GM19351 (cell line): ENCODE measurements at regions not wholly inside any gene's neighbourhood (a gene's known extent, or its start where the extent isn't known, plus 50 kb on each side); places are given as distances from the start of the nearest gene placed in this dataset.

Experiments
- ATAC-seq: cut with Tn5 transposase; IDR thresholded peaks from one replicate; pipeline ENCODE4 v1.9.1; 2021; ENCODE audit warnings: mild to moderate bottlenecking, moderate library complexity; ENCODE audit not compliant: unreplicated experiment

DNA sequence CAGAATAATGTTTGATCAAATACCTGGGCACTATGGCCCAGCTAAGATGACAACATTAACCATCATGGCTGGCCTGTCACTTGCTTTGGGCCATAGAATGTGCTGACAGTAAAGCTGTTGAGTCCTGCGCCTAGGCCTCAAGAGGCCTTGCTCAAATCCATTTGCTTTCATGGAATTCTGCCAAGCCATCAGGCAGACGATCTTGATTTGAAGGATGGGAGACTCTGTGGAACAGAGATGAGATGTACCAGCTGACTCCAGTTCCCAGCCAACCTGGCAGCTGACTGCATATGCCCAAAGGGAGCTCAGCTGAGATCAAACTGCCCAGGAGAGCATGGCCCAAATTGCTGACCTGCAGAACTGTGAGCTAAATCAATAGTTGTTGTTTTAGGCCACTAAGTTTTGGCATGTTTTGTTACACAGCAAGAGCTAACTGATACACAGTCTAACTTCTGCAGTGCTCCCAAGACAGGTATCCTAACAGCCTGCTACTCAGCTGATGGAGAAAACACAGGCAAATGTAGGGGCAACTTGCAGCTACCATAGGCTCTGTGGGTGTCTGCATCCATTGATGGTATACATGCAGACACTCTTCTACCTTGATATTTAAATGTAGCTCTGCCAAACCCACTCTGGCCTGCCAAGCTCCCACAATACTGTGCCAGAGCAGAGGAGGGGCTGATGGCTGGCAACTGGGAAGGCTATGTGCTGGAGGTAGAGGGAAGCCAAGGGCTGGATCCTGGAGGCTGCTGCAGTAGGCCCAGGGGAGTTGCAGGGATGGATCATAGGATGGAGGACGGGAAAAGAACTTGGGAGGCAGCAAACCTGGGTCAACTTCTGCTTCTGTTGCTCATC, 55.2 kb upstream of the RNF24 start:
- ATAC-seq = no peak

DNA sequence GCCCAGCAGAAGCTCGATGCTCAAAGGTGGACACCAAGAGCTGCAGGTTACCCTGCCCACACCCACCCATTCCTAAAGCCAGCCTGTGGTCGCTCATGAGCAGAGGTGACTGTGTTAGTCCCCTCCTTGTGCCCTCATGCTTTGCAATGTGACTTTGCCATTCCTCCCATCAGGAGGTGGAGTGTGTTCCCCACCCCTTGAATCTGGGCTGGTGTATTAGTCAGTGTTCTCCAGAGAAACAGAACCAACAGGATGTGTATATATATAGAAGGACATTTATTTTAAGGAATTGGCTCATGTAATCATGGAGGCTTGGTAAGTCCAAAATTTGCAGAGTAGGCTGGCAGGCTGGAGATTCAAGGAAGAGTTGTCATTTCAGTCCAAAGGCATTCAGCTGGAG, 54.4 kb upstream of the RNF24 start:
- ATAC-seq = no peak

DNA sequence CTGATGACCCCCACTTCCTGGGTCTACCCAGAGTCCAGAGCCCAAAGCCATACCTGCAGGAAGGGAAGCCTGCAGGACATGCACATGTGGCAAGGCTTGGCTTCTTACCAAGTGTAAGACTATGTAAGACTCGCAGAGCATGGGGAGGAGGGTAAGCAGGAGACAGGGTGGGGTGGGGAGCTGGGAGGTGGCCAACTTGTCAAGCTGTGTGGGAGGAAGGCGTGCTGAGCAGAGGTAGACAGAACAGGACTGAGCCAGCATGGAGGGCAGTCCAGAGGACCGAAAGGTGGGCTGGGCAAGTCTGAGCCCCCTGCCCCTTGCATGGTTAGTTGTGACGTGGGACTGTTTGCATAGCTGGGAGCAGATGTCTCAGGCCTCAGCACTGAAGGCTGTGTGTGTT, 53.4 kb upstream of the RNF24 start:
- ATAC-seq = no peak

- ATAC-seq = no peak
These were observed 52.4 kb upstream of the RNF24 start for GRCh38 chr20:4067600-4068261.

- ATAC-seq = no peak
These were observed 51.2 kb upstream of the RNF24 start for GRCh38 chr20:4066551-4066950.

DNA sequence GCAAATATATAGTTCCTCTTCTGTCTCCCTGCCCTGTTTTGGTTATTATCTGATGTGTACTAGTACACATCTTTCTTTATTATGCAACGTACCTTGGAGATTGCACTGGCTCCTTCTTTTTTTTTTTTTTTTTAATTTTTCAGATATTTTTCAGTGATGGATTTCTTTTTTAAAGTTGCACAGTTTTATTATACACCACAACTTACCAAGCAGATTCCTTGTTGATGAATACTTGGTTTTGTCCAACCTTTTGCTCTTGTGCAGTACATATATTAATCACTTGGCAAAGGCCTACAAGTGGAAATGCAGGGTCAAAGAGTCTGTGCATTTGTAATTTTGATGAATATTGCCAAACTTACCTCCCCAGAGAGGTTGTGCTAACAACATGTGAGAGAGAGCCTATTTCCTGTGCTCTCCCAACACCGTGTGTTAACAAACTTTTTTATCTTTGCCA, 50.1 kb upstream of the RNF24 start:
- no peak for ATAC-seq
